GM23338 (cell line): ENCODE measurements at regions not wholly inside any gene's neighbourhood (a gene's known extent, or its start where the extent isn't known, plus 50 kb on each side); places are given as distances from the start of the nearest gene placed in this dataset.

Experiments
- ATAC-seq: fragments of 200-7000 bp; cut with Tn5 transposase; 3 replicates; pipeline ENCODE4 v1.9.1; 2020
- DNase-seq: peaks from one replicate; pipeline ENCODE4 v3.0.0-alpha.2; 2015; ENCODE audit warnings: low spot score
- H2AFZ ChIP-seq: fragments of 200-600 bp; sonication (generic); 2 replicates; pipeline ENCODE4 v1.8.0; 2016; ENCODE audit warnings: antibody characterized with exemption, mild to moderate bottlenecking, moderate library complexity
- H3F3A ChIP-seq: fragments of 200-600 bp; sonication (generic); replicated peaks from 2 replicates; pipeline ENCODE4 v1.8.0; 2017; ENCODE audit warnings: antibody characterized with exemption, mixed run types, low read depth
- H3K27ac ChIP-seq: fragments of 200-600 bp; sonication (generic); 2 replicates; pipeline ENCODE4 v1.6.1; 2016; ENCODE audit warnings: low read depth
- H3K27me3 ChIP-seq: fragments of 200-600 bp; sonication (generic); 2 replicates; pipeline ENCODE4 v1.8.0; 2016; ENCODE audit warnings: mild to moderate bottlenecking, mixed run types, moderate library complexity; ENCODE audit not compliant: insufficient read depth
- H3K36me3 ChIP-seq: fragments of 200-600 bp; sonication (generic); 2 replicates; pipeline ENCODE4 v1.8.0; 2016; ENCODE audit warnings: mild to moderate bottlenecking; ENCODE audit not compliant: insufficient read depth
- H3K4me1 ChIP-seq: fragments of 200-600 bp; sonication (generic); 2 replicates; pipeline ENCODE4 v1.8.0; 2016; ENCODE audit warnings: mild to moderate bottlenecking, moderate library complexity; ENCODE audit not compliant: insufficient read depth
- H3K4me2 ChIP-seq: fragments of 200-600 bp; sonication (generic); 2 replicates; pipeline ENCODE4 v1.7.1; 2017; ENCODE audit warnings: mixed run types
- H3K4me3 ChIP-seq: fragments of 200-600 bp; sonication (generic); 2 replicates; pipeline ENCODE4 v1.6.1; 2016; ENCODE audit warnings: mixed run types
- H3K79me2 ChIP-seq: fragments of 200-600 bp; sonication (generic); replicated peaks from 2 replicates; pipeline ENCODE4 v1.8.0; 2017; ENCODE audit warnings: mild to moderate bottlenecking; ENCODE audit not compliant: insufficient read depth
- H3K9me2 ChIP-seq: fragments of 200-600 bp; sonication (generic); 2 replicates; pipeline ENCODE4 v1.8.0; 2017; ENCODE audit not compliant: insufficient read depth
- H4K20me1 ChIP-seq: fragments of 200-600 bp; sonication (generic); replicated peaks from 2 replicates; pipeline ENCODE4 v1.8.0; 2017; ENCODE audit warnings: mild to moderate bottlenecking; ENCODE audit not compliant: insufficient read depth
- H3K27ac Mint-ChIP-seq: 2 replicates; pipeline ENCODE4 v1.8.0; 2020; ENCODE audit warnings: inconsistent platforms, mild to moderate bottlenecking, moderate library complexity, mixed read lengths
- H3K27me3 Mint-ChIP-seq: 3 replicates; pipeline ENCODE4 v1.8.0; 2022; ENCODE audit warnings: low read depth, mild to moderate bottlenecking, moderate library complexity, mixed read lengths, inconsistent platforms; ENCODE audit not compliant: insufficient read depth, poor library complexity
- H3K36me3 Mint-ChIP-seq: 3 replicates; pipeline ENCODE4 v1.8.0; 2021; ENCODE audit warnings: low read depth, mild to moderate bottlenecking, inconsistent platforms, moderate library complexity, mixed read lengths
- H3K4me1 Mint-ChIP-seq: 3 replicates; pipeline ENCODE4 v1.8.0; 2020; ENCODE audit warnings: mild to moderate bottlenecking, inconsistent platforms, mixed read lengths
- H3K4me3 Mint-ChIP-seq: 3 replicates; pipeline ENCODE4 v1.8.0; 2021; ENCODE audit warnings: moderate library complexity, mild to moderate bottlenecking, inconsistent platforms, mixed read lengths
- H3K9me3 Mint-ChIP-seq: 3 replicates; pipeline ENCODE4 v1.8.0; 2020; ENCODE audit warnings: moderate library complexity, mild to moderate bottlenecking, inconsistent platforms, mixed read lengths
- CREB1 ChIP-seq: fragments of 250-450 bp; sonication (Bioruptor Pico); IDR thresholded peaks from 2 replicates; pipeline ENCODE4 v1.5.0; 2020; ENCODE audit warnings: low read depth, mild to moderate bottlenecking, moderate library complexity
- EZH2 ChIP-seq: fragments of 200-600 bp; sonication (generic); IDR thresholded peaks from one replicate; pipeline ENCODE4 v1.8.0; 2017; ENCODE audit warnings: antibody characterized with exemption, mild to moderate bottlenecking, low read depth; ENCODE audit not compliant: unreplicated experiment
- EZH2phosphoT487 ChIP-seq: fragments of 200-600 bp; sonication (generic); IDR thresholded peaks from one replicate; pipeline ENCODE4 v1.8.1; 2018; ENCODE audit warnings: antibody characterized with exemption; ENCODE audit not compliant: unreplicated experiment
- JUNB ChIP-seq: IDR thresholded peaks from one replicate; pipeline ENCODE4 v1.6.1; 2016; ENCODE audit warnings: antibody characterized with exemption; ENCODE audit not compliant: unreplicated experiment
- NANOG ChIP-seq: IDR thresholded peaks from 2 replicates; pipeline ENCODE4 v1.6.1; 2016; ENCODE audit warnings: antibody characterized with exemption, borderline replicate concordance
- POLR2AphosphoS5 ChIP-seq: IDR thresholded peaks from 2 replicates; pipeline ENCODE4 v1.6.1; 2016; ENCODE audit warnings: antibody characterized with exemption, low read depth
- STAT1 ChIP-seq: IDR thresholded peaks from one replicate; pipeline ENCODE4 v1.6.1; 2016; ENCODE audit warnings: antibody characterized with exemption; ENCODE audit not compliant: unreplicated experiment
- ZNF114 ChIP-seq: fragments of 250-450 bp; sonication (Bioruptor Pico); IDR thresholded peaks from 2 replicates; pipeline ENCODE4 v1.5.0; 2020; ENCODE audit warnings: mild to moderate bottlenecking, moderate library complexity
- ZNF331 ChIP-seq: fragments of 250-450 bp; sonication (Bioruptor Pico); IDR thresholded peaks from 2 replicates; pipeline ENCODE4 v1.5.0; 2020; ENCODE audit warnings: low read depth, mild to moderate bottlenecking, moderate library complexity
- TF ChIP-seq, protein P1 (sequence below): IDR thresholded peaks from 2 replicates; pipeline ENCODE4 v1.6.1; 2016; ENCODE audit warnings: antibody characterized with exemption
- TF ChIP-seq, protein P2 (sequence below), 2 experiments: fragments of 200-600 bp in 1 of 2; sonication (generic) in 1 of 2; conservative IDR thresholded peaks; 2 replicates each; pipeline versions ENCODE4 v1.5.1 to v1.6.1; 2016 to 2017; ENCODE audit warnings: antibody characterized with exemption in 2 of 2, low read depth in 2 of 2, mild to moderate bottlenecking in 2 of 2, moderate library complexity in 1 of 2
- TF ChIP-seq, protein P3 (sequence below): fragments of 250-450 bp; sonication (Bioruptor Pico); IDR thresholded peaks from 2 replicates; pipeline ENCODE4 v1.5.0; 2020; ENCODE audit warnings: mild to moderate bottlenecking, moderate library complexity

DNA sequence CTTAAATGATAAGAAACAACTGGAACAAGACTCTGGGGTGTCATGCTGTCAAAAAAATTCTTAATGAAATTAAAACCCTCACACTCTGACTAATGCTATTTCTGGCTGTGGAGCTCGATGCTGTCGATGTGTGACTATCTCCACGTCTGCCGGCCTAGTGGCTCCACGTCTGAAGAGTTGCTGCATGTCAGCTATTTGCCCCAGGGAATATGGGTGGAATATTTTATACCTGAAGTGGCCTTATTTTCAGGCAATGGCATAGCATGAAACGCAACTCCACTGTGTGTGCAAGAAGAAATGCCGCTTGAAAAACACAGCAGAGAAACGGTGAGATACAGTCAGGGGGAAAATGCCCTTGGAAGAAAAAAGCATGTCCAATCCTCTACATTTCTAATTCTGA is 50.9 kb upstream of the MGMT start:
- H3K4me2 ChIP-seq = no peak overlapping the region
- no peak overlapping the region for H3K4me3 Mint-ChIP-seq
- no peak overlapping the region for H3K4me3 ChIP-seq
- no peaks in the 10 kb centered on the region for H3F3A ChIP-seq
- no peaks in the 10 kb centered on the region for H3K36me3 Mint-ChIP-seq
- peaks cover 21% of the 10 kb centered on the region for H3K4me1 Mint-ChIP-seq
- ATAC-seq (no peak), DNase-seq (no peak)
- no peak overlapping the region for H3K27ac ChIP-seq
- H3K27ac Mint-ChIP-seq = no peak overlapping the region
- no peaks in the 10 kb centered on the region for H3K4me1 ChIP-seq
- no peaks in the 10 kb centered on the region for H4K20me1 ChIP-seq
- peaks cover 3% of the 10 kb centered on the region for H3K27me3 Mint-ChIP-seq
- H3K9me2 ChIP-seq = no peaks in the 10 kb centered on the region
- no peaks in the 10 kb centered on the region for H3K36me3 ChIP-seq
- TF ChIP-seq EZH2phosphoT487 (no peak), ZNF114 (CRISPR knock-in tag) (no peak), ZNF331 (CRISPR knock-in tag) (no peak), POLR2AphosphoS5 (no peak), STAT1 (no peak), JUNB (no peak), CREB1 (CRISPR knock-in tag) (no peak)
- TF ChIP-seq, protein P1, sequence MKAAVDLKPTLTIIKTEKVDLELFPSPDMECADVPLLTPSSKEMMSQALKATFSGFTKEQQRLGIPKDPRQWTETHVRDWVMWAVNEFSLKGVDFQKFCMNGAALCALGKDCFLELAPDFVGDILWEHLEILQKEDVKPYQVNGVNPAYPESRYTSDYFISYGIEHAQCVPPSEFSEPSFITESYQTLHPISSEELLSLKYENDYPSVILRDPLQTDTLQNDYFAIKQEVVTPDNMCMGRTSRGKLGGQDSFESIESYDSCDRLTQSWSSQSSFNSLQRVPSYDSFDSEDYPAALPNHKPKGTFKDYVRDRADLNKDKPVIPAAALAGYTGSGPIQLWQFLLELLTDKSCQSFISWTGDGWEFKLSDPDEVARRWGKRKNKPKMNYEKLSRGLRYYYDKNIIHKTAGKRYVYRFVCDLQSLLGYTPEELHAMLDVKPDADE = no peak
- peak overlapping the region; percentile 10; the same call in 1 of the 2 replicates for H2AFZ ChIP-seq
- H3K9me3 Mint-ChIP-seq = no peaks in the 10 kb centered on the region
- H3K27me3 ChIP-seq = no peaks in the 10 kb centered on the region
- H3K79me2 ChIP-seq = no peaks in the 10 kb centered on the region

DNA sequence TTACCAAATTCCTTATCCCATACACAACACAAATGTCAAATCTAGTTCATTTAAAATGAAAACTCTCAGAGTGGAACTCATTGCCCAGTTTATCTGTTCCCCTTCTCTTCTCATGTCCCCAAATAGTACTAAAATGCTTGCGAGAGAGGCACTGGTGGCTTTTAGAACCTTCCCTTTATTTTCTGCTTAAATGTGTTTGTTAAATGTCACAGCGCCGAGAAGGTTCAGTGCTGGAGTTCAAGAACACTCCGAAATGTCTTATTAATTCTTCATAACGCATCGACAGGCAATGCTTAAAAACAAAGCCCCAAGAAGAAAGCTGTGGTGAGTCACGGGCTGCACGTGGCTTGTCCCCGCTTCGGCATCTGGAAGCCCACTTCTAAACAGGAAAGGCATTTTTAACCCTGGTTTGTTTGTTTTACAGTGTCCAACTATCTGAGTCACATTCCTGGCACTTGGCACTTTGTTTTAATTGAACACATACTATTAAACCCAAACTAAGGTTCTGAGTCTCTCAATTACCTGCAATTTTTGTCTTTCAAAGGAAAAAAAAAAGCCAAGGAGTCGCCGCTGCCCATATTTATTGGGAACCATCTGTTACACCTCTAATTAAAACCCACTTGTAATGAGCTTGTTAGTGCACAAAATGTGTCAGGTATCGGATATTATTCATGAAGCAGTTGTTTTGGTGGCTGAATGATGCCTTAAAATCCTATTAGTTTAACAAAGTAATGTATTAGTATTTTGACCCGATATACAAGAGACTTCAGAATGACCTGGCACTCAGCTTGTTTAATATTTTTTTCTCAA is 49.9 kb upstream of the MGMT start:
- H3F3A ChIP-seq = no peaks in the 10 kb centered on the region
- H3K36me3 ChIP-seq = no peaks in the 10 kb centered on the region
- H3K4me1 ChIP-seq = no peaks in the 10 kb centered on the region
- no peak overlapping the region for H3K27ac Mint-ChIP-seq
- peaks cover 13% of the 10 kb centered on the region for H3K4me1 Mint-ChIP-seq
- H3K79me2 ChIP-seq = no peaks in the 10 kb centered on the region
- no peak overlapping the region for H3K4me3 ChIP-seq
- H3K27ac ChIP-seq = no peak overlapping the region
- H3K36me3 Mint-ChIP-seq = no peaks in the 10 kb centered on the region; the same call in 2 of the 3 replicates
- H3K9me2 ChIP-seq = no peaks in the 10 kb centered on the region
- H3K27me3 Mint-ChIP-seq = peaks cover 3% of the 10 kb centered on the region
- H4K20me1 ChIP-seq = no peaks in the 10 kb centered on the region
- ATAC-seq (no peak), DNase-seq (no peak)
- no peak overlapping the region for H2AFZ ChIP-seq
- H3K4me2 ChIP-seq = no peak overlapping the region
- H3K27me3 ChIP-seq = no peaks in the 10 kb centered on the region
- no peaks in the 10 kb centered on the region for H3K9me3 Mint-ChIP-seq
- no peak overlapping the region for H3K4me3 Mint-ChIP-seq
- TF ChIP-seq STAT1 (no peak), POLR2AphosphoS5 (no peak), CREB1 (CRISPR knock-in tag) (no peak), ZNF114 (CRISPR knock-in tag) (no peak), EZH2phosphoT487 (no peak), NANOG (no peak), EZH2 (no peak)
- TF ChIP-seq, protein P2, sequence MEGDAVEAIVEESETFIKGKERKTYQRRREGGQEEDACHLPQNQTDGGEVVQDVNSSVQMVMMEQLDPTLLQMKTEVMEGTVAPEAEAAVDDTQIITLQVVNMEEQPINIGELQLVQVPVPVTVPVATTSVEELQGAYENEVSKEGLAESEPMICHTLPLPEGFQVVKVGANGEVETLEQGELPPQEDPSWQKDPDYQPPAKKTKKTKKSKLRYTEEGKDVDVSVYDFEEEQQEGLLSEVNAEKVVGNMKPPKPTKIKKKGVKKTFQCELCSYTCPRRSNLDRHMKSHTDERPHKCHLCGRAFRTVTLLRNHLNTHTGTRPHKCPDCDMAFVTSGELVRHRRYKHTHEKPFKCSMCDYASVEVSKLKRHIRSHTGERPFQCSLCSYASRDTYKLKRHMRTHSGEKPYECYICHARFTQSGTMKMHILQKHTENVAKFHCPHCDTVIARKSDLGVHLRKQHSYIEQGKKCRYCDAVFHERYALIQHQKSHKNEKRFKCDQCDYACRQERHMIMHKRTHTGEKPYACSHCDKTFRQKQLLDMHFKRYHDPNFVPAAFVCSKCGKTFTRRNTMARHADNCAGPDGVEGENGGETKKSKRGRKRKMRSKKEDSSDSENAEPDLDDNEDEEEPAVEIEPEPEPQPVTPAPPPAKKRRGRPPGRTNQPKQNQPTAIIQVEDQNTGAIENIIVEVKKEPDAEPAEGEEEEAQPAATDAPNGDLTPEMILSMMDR (conservative IDR thresholded peaks at IDR 0.05; ENCODE audit: low read depth in 2 of 2) = no peak
- TF ChIP-seq, protein P3, sequence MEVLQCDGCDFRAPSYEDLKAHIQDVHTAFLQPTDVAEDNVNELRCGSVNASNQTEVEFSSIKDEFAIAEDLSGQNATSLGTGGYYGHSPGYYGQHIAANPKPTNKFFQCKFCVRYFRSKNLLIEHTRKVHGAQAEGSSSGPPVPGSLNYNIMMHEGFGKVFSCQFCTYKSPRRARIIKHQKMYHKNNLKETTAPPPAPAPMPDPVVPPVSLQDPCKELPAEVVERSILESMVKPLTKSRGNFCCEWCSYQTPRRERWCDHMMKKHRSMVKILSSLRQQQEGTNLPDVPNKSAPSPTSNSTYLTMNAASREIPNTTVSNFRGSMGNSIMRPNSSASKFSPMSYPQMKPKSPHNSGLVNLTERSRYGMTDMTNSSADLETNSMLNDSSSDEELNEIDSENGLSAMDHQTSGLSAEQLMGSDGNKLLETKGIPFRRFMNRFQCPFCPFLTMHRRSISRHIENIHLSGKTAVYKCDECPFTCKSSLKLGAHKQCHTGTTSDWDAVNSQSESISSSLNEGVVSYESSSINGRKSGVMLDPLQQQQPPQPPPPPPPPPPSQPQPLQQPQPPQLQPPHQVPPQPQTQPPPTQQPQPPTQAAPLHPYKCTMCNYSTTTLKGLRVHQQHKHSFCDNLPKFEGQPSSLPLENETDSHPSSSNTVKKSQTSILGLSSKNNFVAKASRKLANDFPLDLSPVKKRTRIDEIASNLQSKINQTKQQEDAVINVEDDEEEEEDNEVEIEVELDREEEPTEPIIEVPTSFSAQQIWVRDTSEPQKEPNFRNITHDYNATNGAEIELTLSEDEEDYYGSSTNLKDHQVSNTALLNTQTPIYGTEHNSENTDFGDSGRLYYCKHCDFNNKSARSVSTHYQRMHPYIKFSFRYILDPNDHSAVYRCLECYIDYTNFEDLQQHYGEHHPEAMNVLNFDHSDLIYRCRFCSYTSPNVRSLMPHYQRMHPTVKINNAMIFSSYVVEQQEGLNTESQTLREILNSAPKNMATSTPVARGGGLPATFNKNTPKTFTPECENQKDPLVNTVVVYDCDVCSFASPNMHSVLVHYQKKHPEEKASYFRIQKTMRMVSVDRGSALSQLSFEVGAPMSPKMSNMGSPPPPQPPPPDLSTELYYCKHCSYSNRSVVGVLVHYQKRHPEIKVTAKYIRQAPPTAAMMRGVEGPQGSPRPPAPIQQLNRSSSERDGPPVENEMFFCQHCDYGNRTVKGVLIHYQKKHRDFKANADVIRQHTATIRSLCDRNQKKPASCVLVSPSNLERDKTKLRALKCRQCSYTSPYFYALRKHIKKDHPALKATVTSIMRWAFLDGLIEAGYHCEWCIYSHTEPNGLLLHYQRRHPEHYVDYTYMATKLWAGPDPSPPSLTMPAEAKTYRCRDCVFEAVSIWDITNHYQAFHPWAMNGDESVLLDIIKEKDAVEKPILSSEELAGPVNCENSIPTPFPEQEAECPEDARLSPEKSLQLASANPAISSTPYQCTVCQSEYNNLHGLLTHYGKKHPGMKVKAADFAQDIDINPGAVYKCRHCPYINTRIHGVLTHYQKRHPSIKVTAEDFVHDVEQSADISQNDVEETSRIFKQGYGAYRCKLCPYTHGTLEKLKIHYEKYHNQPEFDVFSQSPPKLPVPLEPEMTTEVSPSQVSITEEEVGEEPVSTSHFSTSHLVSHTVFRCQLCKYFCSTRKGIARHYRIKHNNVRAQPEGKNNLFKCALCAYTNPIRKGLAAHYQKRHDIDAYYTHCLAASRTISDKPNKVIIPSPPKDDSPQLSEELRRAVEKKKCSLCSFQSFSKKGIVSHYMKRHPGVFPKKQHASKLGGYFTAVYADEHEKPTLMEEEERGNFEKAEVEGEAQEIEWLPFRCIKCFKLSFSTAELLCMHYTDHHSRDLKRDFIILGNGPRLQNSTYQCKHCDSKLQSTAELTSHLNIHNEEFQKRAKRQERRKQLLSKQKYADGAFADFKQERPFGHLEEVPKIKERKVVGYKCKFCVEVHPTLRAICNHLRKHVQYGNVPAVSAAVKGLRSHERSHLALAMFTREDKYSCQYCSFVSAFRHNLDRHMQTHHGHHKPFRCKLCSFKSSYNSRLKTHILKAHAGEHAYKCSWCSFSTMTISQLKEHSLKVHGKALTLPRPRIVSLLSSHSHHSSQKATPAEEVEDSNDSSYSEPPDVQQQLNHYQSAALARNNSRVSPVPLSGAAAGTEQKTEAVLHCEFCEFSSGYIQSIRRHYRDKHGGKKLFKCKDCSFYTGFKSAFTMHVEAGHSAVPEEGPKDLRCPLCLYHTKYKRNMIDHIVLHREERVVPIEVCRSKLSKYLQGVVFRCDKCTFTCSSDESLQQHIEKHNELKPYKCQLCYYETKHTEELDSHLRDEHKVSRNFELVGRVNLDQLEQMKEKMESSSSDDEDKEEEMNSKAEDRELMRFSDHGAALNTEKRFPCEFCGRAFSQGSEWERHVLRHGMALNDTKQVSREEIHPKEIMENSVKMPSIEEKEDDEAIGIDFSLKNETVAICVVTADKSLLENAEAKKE (CRISPR knock-in tag) = no peak
